Duodenal mucosa (tissue), 2 donors: ENCODE measurements at regions not wholly inside any gene's neighbourhood (a gene's known extent, or its start where the extent isn't known, plus 50 kb on each side); places are given as distances from the start of the nearest gene placed in this dataset.

Experiments
- H3K27ac ChIP-seq: one replicate; pipeline ENCODE4 v1.7.0; 2013; ENCODE audit warnings: low read depth, low read length
- H3K27me3 ChIP-seq, 2 donors: one replicate each; pipeline ENCODE4 v1.7.0; 2013; ENCODE audit warnings: low read length in 2 of 2, control low read depth in 1 of 2; ENCODE audit not compliant: insufficient read depth in 2 of 2, control insufficient read depth in 1 of 2
- H3K36me3 ChIP-seq, 2 donors: one replicate each; pipeline ENCODE4 v1.7.0; 2013; ENCODE audit warnings: low read length in 2 of 2, control low read depth in 1 of 2; ENCODE audit not compliant: insufficient read depth in 2 of 2, control insufficient read depth in 1 of 2
- H3K4me1 ChIP-seq, 2 donors: one replicate each; pipeline ENCODE4 v1.7.0; 2013; ENCODE audit warnings: low read length in 2 of 2, control low read depth in 1 of 2; ENCODE audit not compliant: insufficient read depth in 2 of 2, control insufficient read depth in 1 of 2
- H3K4me3 ChIP-seq, 2 donors: one replicate each; pipeline ENCODE4 v1.7.0; 2013; ENCODE audit warnings: low read length in 2 of 2, low read depth in 1 of 2
- H3K9ac ChIP-seq, 2 donors: one replicate each; pipeline ENCODE4 v1.7.0; 2013; ENCODE audit warnings: low read length in 2 of 2, low read depth in 1 of 2
- H3K9me3 ChIP-seq, 2 donors: one replicate each; pipeline ENCODE4 v1.7.0; 2013; ENCODE audit warnings: low read length in 2 of 2, control low read depth in 1 of 2; ENCODE audit not compliant: control insufficient read depth in 1 of 2

DNA sequence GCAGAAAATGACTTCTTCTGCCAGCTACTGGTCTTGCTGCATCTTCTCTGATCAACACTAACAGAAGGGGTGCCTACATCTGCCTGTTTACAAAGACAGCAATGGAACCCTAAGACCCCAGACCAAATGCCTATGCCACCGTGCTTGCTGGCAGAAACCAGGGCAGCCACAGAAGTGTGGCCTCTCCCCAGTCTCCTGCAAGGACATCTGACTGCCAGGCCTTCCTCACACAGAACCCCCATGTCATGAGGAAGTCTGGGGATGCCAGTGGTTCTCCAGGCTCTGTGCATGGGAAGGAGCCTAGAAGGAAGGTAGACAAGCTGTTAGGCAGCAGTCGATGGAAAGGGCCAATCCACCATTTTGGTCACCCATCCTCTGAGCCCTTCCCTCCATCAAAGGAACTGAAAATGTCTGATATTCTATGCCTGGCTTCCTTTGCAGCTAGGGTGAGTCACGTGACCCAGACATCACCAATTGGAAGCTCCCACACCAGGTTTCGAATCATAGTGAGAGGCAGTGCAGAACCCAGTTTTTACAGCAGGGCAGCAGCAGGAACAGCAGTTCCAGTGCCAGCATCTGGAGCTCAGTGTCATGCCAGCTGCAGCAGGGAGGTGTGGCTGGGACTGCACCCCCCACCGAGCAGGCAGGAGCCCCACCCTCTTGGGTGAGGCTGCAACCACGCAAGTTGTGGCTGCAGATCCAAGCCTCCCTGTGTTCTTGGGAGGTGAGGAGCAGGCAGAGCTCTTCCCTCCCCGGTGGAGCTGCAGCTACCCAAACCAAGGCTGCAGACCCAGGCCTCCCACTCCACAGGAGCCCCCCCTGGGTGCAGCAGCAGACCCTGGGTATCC lies 123.4 kb downstream of the OLFM1 start:
- no peaks in the 10 kb centered on the region for H3K36me3 ChIP-seq
- H3K27me3 ChIP-seq = peaks cover 0 to 2% of the 10 kb centered on the region in 2 donors
- no peak overlapping the region for H3K9ac ChIP-seq
- peaks cover 0 to 7% of the 10 kb centered on the region in 2 donors for H3K9me3 ChIP-seq
- no peak overlapping the region for H3K27ac ChIP-seq
- H3K4me1 ChIP-seq = peaks cover 0 to 5% of the 10 kb centered on the region in 2 donors
- H3K4me3 ChIP-seq = no peak overlapping the region

- Histone ChIP-seq H3K27me3 (peaks cover 0 to 8% of the 10 kb centered on the region in 2 donors), H3K9ac (no peak overlapping the region), H3K4me3 (no peak overlapping the region), H3K4me1 (peaks cover 0 to 8% of the 10 kb centered on the region in 2 donors), H3K9me3 (peaks cover 0 to 7% of the 10 kb centered on the region in 2 donors), H3K27ac (no peak overlapping the region), H3K36me3 (no peaks in the 10 kb centered on the region)
Measured at GRCh38 chr9:135211524-135211890, 124.0 kb downstream of the OLFM1 start.

DNA sequence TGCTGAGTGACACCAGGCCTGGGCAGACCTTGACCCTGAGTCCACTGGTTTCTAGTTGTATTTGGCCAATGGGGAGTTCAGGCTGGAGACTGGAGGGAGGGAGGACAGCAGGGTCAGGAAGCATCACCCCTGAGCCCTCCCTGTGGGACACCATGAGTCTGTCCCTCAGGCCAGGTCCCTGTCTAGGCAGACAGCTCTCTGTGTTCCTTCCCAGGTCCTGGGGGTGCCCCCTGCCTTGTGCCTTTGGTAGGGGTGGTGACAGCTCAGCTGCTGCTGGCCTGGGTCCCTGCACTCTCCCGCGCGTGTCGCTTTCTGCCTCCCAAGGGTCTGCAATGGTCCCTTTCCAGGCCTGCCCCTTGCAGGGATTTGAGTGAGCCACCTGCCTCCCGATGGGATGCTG lies 125.5 kb downstream of the OLFM1 start:
- H3K9me3 ChIP-seq = peaks cover 0 to 7% of the 10 kb centered on the region in 2 donors
- no peak overlapping the region for H3K4me3 ChIP-seq
- H3K27ac ChIP-seq = no peak overlapping the region
- H3K9ac ChIP-seq = no peak overlapping the region
- H3K4me1 ChIP-seq = peaks cover 0 to 8% of the 10 kb centered on the region in 2 donors
- H3K27me3 ChIP-seq = peaks cover 0 to 15% of the 10 kb centered on the region in 2 donors
- no peaks in the 10 kb centered on the region for H3K36me3 ChIP-seq

GRCh38 chr9:135213566-135213965 lies 126.1 kb downstream of the OLFM1 start:
- Histone ChIP-seq H3K4me1 (peaks cover 0 to 11% of the 10 kb centered on the region in 2 donors), H3K36me3 (no peaks in the 10 kb centered on the region), H3K4me3 (no peak overlapping the region), H3K27ac (no peak overlapping the region), H3K27me3 (peaks cover 1 to 20% of the 10 kb centered on the region in 2 donors), H3K9ac (no peak overlapping the region), H3K9me3 (peaks cover 0 to 7% of the 10 kb centered on the region in 2 donors)

GRCh38 chr9:135214054-135214640 lies 126.7 kb downstream of the OLFM1 start:
- Histone ChIP-seq H3K9me3 (peaks cover 0 to 7% of the 10 kb centered on the region in 2 donors), H3K27me3 (peaks cover 7 to 23% of the 10 kb centered on the region in 2 donors), H3K36me3 (no peaks in the 10 kb centered on the region), H3K4me3 (no peak overlapping the region), H3K27ac (no peak overlapping the region), H3K9ac (no peak overlapping the region), H3K4me1 (peaks cover 0 to 11% of the 10 kb centered on the region in 2 donors)

- Histone ChIP-seq H3K27me3 (peaks cover 7 to 25% of the 10 kb centered on the region in 2 donors), H3K9me3 (peaks cover 0 to 7% of the 10 kb centered on the region in 2 donors), H3K4me3 (no peak overlapping the region), H3K4me1 (peaks cover 0 to 11% of the 10 kb centered on the region in 2 donors), H3K36me3 (no peaks in the 10 kb centered on the region), H3K9ac (no peak overlapping the region), H3K27ac (no peak overlapping the region)
Measured at GRCh38 chr9:135214706-135215105, 127.2 kb downstream of the OLFM1 start.

DNA sequence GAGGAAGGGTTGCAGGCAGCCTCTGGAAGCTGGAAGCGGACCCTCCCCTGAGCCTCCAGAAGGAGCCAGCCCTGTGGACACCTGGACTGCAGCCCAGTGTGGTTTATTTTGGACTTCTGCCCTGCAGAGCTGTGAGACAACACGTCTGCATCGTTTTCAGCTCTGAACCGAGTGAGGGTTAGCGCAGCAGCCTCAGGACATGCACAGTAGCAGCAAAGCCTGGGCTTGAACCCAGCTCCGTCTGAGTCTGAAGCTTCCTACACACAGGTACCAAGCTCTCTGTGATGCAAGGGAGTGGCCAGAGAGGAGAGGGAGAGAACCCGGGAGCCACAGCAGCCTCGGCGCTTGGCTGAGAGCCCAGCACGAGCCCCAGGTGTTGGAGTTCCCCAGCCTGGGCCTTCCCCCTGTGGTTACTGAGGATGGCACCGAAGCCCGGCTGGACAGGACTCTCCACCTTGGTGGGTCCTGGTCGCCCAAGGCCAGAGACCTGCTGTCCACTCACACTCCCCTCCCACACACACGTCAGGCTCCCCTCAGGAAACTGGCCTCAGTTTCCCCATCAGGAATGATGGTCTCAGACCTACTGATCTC lies 128.2 kb downstream of the OLFM1 start:
- H3K27me3 ChIP-seq = peaks cover 7 to 25% of the 10 kb centered on the region in 2 donors
- peaks cover 0 to 11% of the 10 kb centered on the region in 2 donors for H3K4me1 ChIP-seq
- H3K4me3 ChIP-seq = no peak overlapping the region
- H3K27ac ChIP-seq = no peak overlapping the region
- peaks cover 0 to 5% of the 10 kb centered on the region in 2 donors for H3K9me3 ChIP-seq
- no peaks in the 10 kb centered on the region for H3K36me3 ChIP-seq
- H3K9ac ChIP-seq = no peak overlapping the region

- Histone ChIP-seq H3K4me3 (no peak overlapping the region), H3K36me3 (no peaks in the 10 kb centered on the region)
Measured at GRCh38 chr9:135216236-135216635, 128.8 kb downstream of the OLFM1 start.

GRCh38 chr9:135216791-135217441 lies 129.4 kb downstream of the OLFM1 start:
- Histone ChIP-seq H3K9me3 (no peaks in the 10 kb centered on the region), H3K4me3 (no peak overlapping the region), H3K9ac (no peak overlapping the region), H3K27me3 (peaks cover 7 to 25% of the 10 kb centered on the region in 2 donors), H3K27ac (no peak overlapping the region), H3K36me3 (no peaks in the 10 kb centered on the region), H3K4me1 (peaks cover 0 to 11% of the 10 kb centered on the region in 2 donors)

More at GRCh38 chr9:135216236-135216635, 128.8 kb downstream of the OLFM1 start:
- no peak overlapping the region for H3K9ac ChIP-seq
- no peak overlapping the region for H3K27ac ChIP-seq
- H3K27me3 ChIP-seq = peaks cover 7 to 25% of the 10 kb centered on the region in 2 donors
- H3K9me3 ChIP-seq = no peaks in the 10 kb centered on the region
- H3K4me1 ChIP-seq = peaks cover 0 to 11% of the 10 kb centered on the region in 2 donors
